ENCODE measurements at regions not wholly inside any gene's neighbourhood (a gene's known extent, or its start where the extent isn't known, plus 50 kb on each side); places are given as distances from the start of the nearest gene placed in this dataset.

GRCh38 chr4:120622601-120623000 lies 299.9 kb downstream of the PRDM5 start:
- no peak for TF ChIP-seq POLR2AphosphoS5 (IDR thresholded peaks at IDR 0.05; ENCODE audit: low read depth, low read length)
- TF ChIP-seq, protein P1, sequence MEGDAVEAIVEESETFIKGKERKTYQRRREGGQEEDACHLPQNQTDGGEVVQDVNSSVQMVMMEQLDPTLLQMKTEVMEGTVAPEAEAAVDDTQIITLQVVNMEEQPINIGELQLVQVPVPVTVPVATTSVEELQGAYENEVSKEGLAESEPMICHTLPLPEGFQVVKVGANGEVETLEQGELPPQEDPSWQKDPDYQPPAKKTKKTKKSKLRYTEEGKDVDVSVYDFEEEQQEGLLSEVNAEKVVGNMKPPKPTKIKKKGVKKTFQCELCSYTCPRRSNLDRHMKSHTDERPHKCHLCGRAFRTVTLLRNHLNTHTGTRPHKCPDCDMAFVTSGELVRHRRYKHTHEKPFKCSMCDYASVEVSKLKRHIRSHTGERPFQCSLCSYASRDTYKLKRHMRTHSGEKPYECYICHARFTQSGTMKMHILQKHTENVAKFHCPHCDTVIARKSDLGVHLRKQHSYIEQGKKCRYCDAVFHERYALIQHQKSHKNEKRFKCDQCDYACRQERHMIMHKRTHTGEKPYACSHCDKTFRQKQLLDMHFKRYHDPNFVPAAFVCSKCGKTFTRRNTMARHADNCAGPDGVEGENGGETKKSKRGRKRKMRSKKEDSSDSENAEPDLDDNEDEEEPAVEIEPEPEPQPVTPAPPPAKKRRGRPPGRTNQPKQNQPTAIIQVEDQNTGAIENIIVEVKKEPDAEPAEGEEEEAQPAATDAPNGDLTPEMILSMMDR (IDR thresholded peaks at IDR 0.05), result no peak

All from Panc1 (cell line).